HG03066 (cell line): ENCODE measurements at regions not wholly inside any gene's neighbourhood (a gene's known extent, or its start where the extent isn't known, plus 50 kb on each side); places are given as distances from the start of the nearest gene placed in this dataset.

Experiments used
- ATAC-seq: cut with Tn5 transposase; IDR thresholded peaks from one replicate; pipeline ENCODE4 v1.9.1; 2021; ENCODE audit warnings: low read depth; ENCODE audit not compliant: unreplicated experiment

GRCh38 chr2:145075454-145076062, 555.6 kb upstream of the ZEB2 start:
- ATAC-seq = no peak

GRCh38 chr2:145070703-145071102, 550.8 kb upstream of the ZEB2 start:
- no peak for ATAC-seq

GRCh38 chr2:145068509-145068908, 548.6 kb upstream of the ZEB2 start:
- no peak for ATAC-seq

- ATAC-seq = no peak
These were observed 547.7 kb upstream of the ZEB2 start for GRCh38 chr2:145067549-145068030.

GRCh38 chr2:145066856-145067548, 547.1 kb upstream of the ZEB2 start:
- no peak for ATAC-seq

GRCh38 chr2:145066151-145066661, 546.3 kb upstream of the ZEB2 start:
- ATAC-seq = no peak

GRCh38 chr2:145065342-145065741, 545.4 kb upstream of the ZEB2 start:
- ATAC-seq = no peak

GRCh38 chr2:145064511-145064910, 544.6 kb upstream of the ZEB2 start:
- no peak for ATAC-seq

GRCh38 chr2:145060876-145061275, 541.0 kb upstream of the ZEB2 start:
- no peak for ATAC-seq

- ATAC-seq = no peak
These were observed 540.0 kb upstream of the ZEB2 start for GRCh38 chr2:145059914-145060313.

GRCh38 chr2:145059343-145059742, 539.4 kb upstream of the ZEB2 start:
- no peak for ATAC-seq

- ATAC-seq = no peak
These were observed 538.5 kb upstream of the ZEB2 start for GRCh38 chr2:145058457-145058856.

- ATAC-seq = no peak
These were observed 535.7 kb upstream of the ZEB2 start for GRCh38 chr2:145055651-145056050.

GRCh38 chr2:145050134-145050533, 530.2 kb upstream of the ZEB2 start:
- no peak for ATAC-seq

- ATAC-seq = no peak
These were observed 529.6 kb upstream of the ZEB2 start for GRCh38 chr2:145049475-145049874.

- ATAC-seq = no peak
These were observed 527.6 kb upstream of the ZEB2 start for GRCh38 chr2:145047554-145047953.

GRCh38 chr2:145044491-145044890, 524.6 kb upstream of the ZEB2 start:
- ATAC-seq = no peak

- ATAC-seq = no peak
These were observed 523.5 kb upstream of the ZEB2 start for GRCh38 chr2:145043399-145043834.

- no peak for ATAC-seq
These were observed 521.8 kb upstream of the ZEB2 start for GRCh38 chr2:145041706-145042105.

- ATAC-seq = no peak
These were observed 520.5 kb upstream of the ZEB2 start for GRCh38 chr2:145040433-145040832.

GRCh38 chr2:145038041-145038525, 518.2 kb upstream of the ZEB2 start:
- no peak for ATAC-seq
